ENCODE measurements at regions not wholly inside any gene's neighbourhood (a gene's known extent, or its start where the extent isn't known, plus 50 kb on each side); places are given as distances from the start of the nearest gene placed in this dataset.

- no peaks in the 10 kb centered on the region for H3K4me1 Mint-ChIP-seq
- ChIA-PET POLR2A (no interaction called here), CTCF (no interaction called here)
- intact Hi-C loops (cut with micrococcal nuclease): no loop called here
- no peak overlapping the region for H3K27ac Mint-ChIP-seq
- H3K9ac ChIP-seq (ENCODE audit: low read length): no peak overlapping the region
- H3K9me3 Mint-ChIP-seq (ENCODE audit: insufficient read depth): no peaks in the 10 kb centered on the region
- ATAC-seq (ENCODE audit: low read depth) (no peak), DNase-seq (no peak)
- no peaks in the 10 kb centered on the region for H3K9me3 ChIP-seq (ENCODE audit: control extremely low read depth in 1 of 3, control insufficient read depth in 2 of 3, insufficient read depth in 1 of 3, low read length in 2 of 3)
- H3K79me2 ChIP-seq (ENCODE audit: control insufficient read depth, insufficient read depth, low read length): no peaks in the 10 kb centered on the region
- no peaks in the 10 kb centered on the region for H3K4me1 ChIP-seq (ENCODE audit: control insufficient read depth in 2 of 2, insufficient read depth in 2 of 2, low read length in 2 of 2)
- 72% methylated on average over 11 of the region's 15 CpGs for WGBS (ENCODE audit: insufficient coverage)
- peaks cover 0 to 5% (median 0%) of the 10 kb centered on the region in 4 experiments for H3K27me3 ChIP-seq (replicated peaks in 1 of 4; ENCODE audit: control extremely low read depth in 1 of 4, control insufficient read depth in 3 of 4, insufficient read depth in 4 of 4, low read length in 3 of 4)
- no peak overlapping the region for H3K4me3 Mint-ChIP-seq
- no peak overlapping the region for H3K4me2 ChIP-seq (replicated peaks; ENCODE audit: low read depth, low read length, poor library complexity, severe bottlenecking)
- no peak overlapping the region for H3K27ac ChIP-seq (ENCODE audit: low read length in 2 of 2)
- H3K36me3 ChIP-seq (replicated peaks in 1 of 2; ENCODE audit: control extremely low read depth in 1 of 2, control insufficient read depth in 1 of 2, extremely low read depth in 1 of 2, insufficient read depth in 2 of 2, low read length in 1 of 2): no peaks in the 10 kb centered on the region
- no peak for TF ChIP-seq CTCF (IDR thresholded peaks at IDR 0.05)
- TF ChIP-seq EZH2 (IDR thresholded peaks at IDR 0.05; ENCODE audit: borderline replicate concordance, insufficient read depth, low read depth, low read length, poor library complexity, severe bottlenecking): no peak
- no peak overlapping the region for H2AFZ ChIP-seq (ENCODE audit: insufficient read depth, low read depth, low read length, poor library complexity, severe bottlenecking)
- H4K20me1 ChIP-seq (ENCODE audit: control insufficient read depth, insufficient read depth, low read length, poor library complexity, severe bottlenecking): no peaks in the 10 kb centered on the region
- no peak overlapping the region for H3K4me3 ChIP-seq (ENCODE audit: control extremely low read depth in 1 of 5, extremely low read depth in 1 of 5, insufficient read depth in 1 of 5, low read depth in 2 of 5, low read length in 4 of 5)
- H3K27me3 Mint-ChIP-seq: peaks cover 29% of the 10 kb centered on the region
Observed at GRCh38 chr15:77762747-77763355, 130.1 kb upstream of the LINGO1 start.

- CTCF ChIA-PET: interaction anchor here (0.6 kb wide), 1 partner anchor 129 kb away, joined by 3 read pairs; no protein-coding TSS in a partner anchor
- no peak overlapping the region for H3K4me2 ChIP-seq (replicated peaks; ENCODE audit: low read depth, low read length, poor library complexity, severe bottlenecking)
- no peak overlapping the region for H3K27ac ChIP-seq (ENCODE audit: low read length in 2 of 2)
- no peaks in the 10 kb centered on the region for H4K20me1 ChIP-seq (ENCODE audit: control insufficient read depth, insufficient read depth, low read length, poor library complexity, severe bottlenecking)
- ATAC-seq (ENCODE audit: low read depth) (no peak), DNase-seq (no peak)
- Mint-ChIP-seq H3K27me3 (peaks cover 30% of the 10 kb centered on the region), H3K9me3 (ENCODE audit: insufficient read depth) (no peaks in the 10 kb centered on the region), H3K27ac (no peak overlapping the region), H3K4me1 (no peaks in the 10 kb centered on the region), H3K4me3 (no peak overlapping the region)
- no peaks in the 10 kb centered on the region for H3K79me2 ChIP-seq (ENCODE audit: control insufficient read depth, insufficient read depth, low read length)
- no peak overlapping the region for H3K4me3 ChIP-seq (ENCODE audit: control extremely low read depth in 1 of 5, extremely low read depth in 1 of 5, insufficient read depth in 1 of 5, low read depth in 2 of 5, low read length in 4 of 5)
- H3K9me3 ChIP-seq (ENCODE audit: control extremely low read depth in 1 of 3, control insufficient read depth in 2 of 3, insufficient read depth in 1 of 3, low read length in 2 of 3): no peaks in the 10 kb centered on the region
- POLR2A ChIA-PET: no interaction called here
- no peaks in the 10 kb centered on the region for H3K4me1 ChIP-seq (ENCODE audit: control insufficient read depth in 2 of 2, insufficient read depth in 2 of 2, low read length in 2 of 2)
- H3K27me3 ChIP-seq (replicated peaks in 1 of 4; ENCODE audit: control extremely low read depth in 1 of 4, control insufficient read depth in 3 of 4, insufficient read depth in 4 of 4, low read length in 3 of 4): no peaks in the 10 kb centered on the region
- TF ChIP-seq CTCF (IDR thresholded peaks at IDR 0.05) (no peak), EZH2 (IDR thresholded peaks at IDR 0.05; ENCODE audit: borderline replicate concordance, insufficient read depth, low read depth, low read length, poor library complexity, severe bottlenecking) (no peak)
- 78% methylated on average over 10 of the region's 14 CpGs for WGBS (ENCODE audit: insufficient coverage)
- no peak overlapping the region for H2AFZ ChIP-seq (ENCODE audit: insufficient read depth, low read depth, low read length, poor library complexity, severe bottlenecking)
- H3K36me3 ChIP-seq (replicated peaks in 1 of 2; ENCODE audit: control extremely low read depth in 1 of 2, control insufficient read depth in 1 of 2, extremely low read depth in 1 of 2, insufficient read depth in 2 of 2, low read length in 1 of 2): no peaks in the 10 kb centered on the region
- H3K9ac ChIP-seq (ENCODE audit: low read length): no peak overlapping the region
- intact Hi-C loops (cut with micrococcal nuclease): no loop called here
Observed at GRCh38 chr15:77759896-77760592, 127.3 kb upstream of the LINGO1 start.

Measured in B cell (primary cell).